ENCODE measurements at regions not wholly inside any gene's neighbourhood (a gene's known extent, or its start where the extent isn't known, plus 50 kb on each side); places are given as distances from the start of the nearest gene placed in this dataset.

DNA sequence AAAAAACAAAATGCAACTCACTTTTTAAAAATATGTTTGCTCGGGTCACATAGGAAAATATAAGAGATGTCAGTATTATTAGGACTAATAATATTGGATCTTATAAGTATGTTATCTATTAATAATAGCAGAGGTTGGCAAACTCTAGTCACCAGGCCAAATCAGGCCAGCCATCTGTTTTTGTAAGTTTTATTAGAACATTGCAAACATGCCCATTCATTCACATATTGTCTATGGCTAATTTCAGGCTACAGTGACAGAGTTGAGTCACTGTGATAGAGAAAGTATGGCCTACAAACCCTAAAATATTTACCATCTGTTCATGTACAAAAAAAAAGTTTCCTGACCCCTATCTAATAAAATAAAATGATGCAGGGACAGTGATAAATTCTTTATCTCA lies 97.7 kb upstream of the CDH6 start:
- no peak for DNase-seq (ENCODE audit: low spot score)
- in situ Hi-C loops (cut with MboI; ENCODE audit: low pct_unique_long_range_greater_than_20kb, low sequenced_read_pairs, unreplicated experiment), result no loop called here
- TF ChIP-seq CTCF (IDR thresholded peaks at IDR 0.05; ENCODE audit: extremely low read depth, insufficient read depth, missing control alignments), result no peak

- no peak for DNase-seq (ENCODE audit: low spot score)
- in situ Hi-C loops (cut with MboI; ENCODE audit: low pct_unique_long_range_greater_than_20kb, low sequenced_read_pairs, unreplicated experiment), result no loop called here
- TF ChIP-seq CTCF (IDR thresholded peaks at IDR 0.05; ENCODE audit: extremely low read depth, insufficient read depth, missing control alignments), result no peak
Observed at GRCh38 chr5:31091501-31091900, 102.0 kb upstream of the CDH6 start.

GRCh38 chr5:31090467-31090866 lies 103.0 kb upstream of the CDH6 start:
- no peak for TF ChIP-seq CTCF (IDR thresholded peaks at IDR 0.05; ENCODE audit: extremely low read depth, insufficient read depth, missing control alignments)

DNA sequence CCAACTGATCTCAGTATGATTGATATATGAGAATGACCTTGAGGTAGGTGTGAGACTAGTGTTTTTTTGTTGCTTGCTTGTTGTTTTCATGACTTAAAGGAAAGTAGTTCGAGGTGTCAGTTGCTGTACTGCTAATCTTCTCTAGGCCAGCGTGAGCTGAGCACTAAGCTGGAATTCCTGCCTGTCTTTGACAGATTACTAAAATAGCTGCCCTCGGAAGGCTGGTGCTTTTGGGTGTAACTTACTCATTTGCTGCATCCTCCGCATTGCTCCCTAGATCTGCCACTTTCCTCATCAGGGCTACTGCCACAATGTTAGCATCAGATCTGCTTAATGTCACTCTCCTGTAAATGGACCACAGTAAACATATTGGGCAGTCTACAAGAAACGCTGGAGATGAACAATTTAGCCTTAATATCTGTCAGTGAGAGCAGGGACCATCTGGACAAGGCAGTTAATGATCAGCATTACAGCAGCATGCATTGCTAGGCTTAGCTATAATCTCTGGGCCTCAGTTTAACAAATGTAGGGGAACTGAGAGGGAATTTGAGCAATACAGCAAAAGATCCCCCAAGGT lies 106.6 kb upstream of the CDH6 start:
- no peak for DNase-seq (ENCODE audit: low spot score)
- TF ChIP-seq CTCF (IDR thresholded peaks at IDR 0.05; ENCODE audit: extremely low read depth, insufficient read depth, missing control alignments), result no peak
- in situ Hi-C loops (cut with MboI; ENCODE audit: low pct_unique_long_range_greater_than_20kb, low sequenced_read_pairs, unreplicated experiment), result no loop called here

More at GRCh38 chr5:31090467-31090866, 103.0 kb upstream of the CDH6 start:
- in situ Hi-C loops (cut with MboI; ENCODE audit: low pct_unique_long_range_greater_than_20kb, low sequenced_read_pairs, unreplicated experiment), result no loop called here
- DNase-seq (ENCODE audit: low spot score), result no peak

GRCh38 chr5:31084871-31085270 lies 108.6 kb upstream of the CDH6 start:
- in situ Hi-C loops (cut with MboI; ENCODE audit: low pct_unique_long_range_greater_than_20kb, low sequenced_read_pairs, unreplicated experiment), result no loop called here
- TF ChIP-seq CTCF (IDR thresholded peaks at IDR 0.05; ENCODE audit: extremely low read depth, insufficient read depth, missing control alignments), result no peak
- DNase-seq (ENCODE audit: low spot score), result no peak

GRCh38 chr5:31083364-31083763 lies 110.1 kb upstream of the CDH6 start:
- no peak for DNase-seq (ENCODE audit: low spot score)
- in situ Hi-C loops (cut with MboI; ENCODE audit: low pct_unique_long_range_greater_than_20kb, low sequenced_read_pairs, unreplicated experiment), result no loop called here
- no peak for TF ChIP-seq CTCF (IDR thresholded peaks at IDR 0.05; ENCODE audit: extremely low read depth, insufficient read depth, missing control alignments)

DNA sequence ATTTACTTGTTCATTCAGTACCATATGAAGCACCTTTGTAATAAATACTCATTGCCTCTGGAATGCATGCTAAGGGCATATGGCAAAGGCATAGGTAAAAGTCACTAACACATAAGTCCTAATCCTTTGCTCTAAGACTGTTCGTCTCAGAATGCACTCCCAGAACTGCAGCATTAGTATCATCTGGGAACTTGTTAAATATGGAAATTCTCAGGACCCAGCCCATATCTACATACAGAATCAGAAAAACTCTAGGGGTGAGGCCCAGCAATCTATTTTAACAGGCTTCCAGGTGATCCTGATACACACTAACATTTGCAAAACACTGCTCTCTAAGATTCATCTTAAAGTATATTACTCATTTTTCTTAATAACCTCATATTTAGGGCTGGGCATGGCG lies 113.8 kb upstream of the CDH6 start:
- in situ Hi-C loops (cut with MboI; ENCODE audit: low pct_unique_long_range_greater_than_20kb, low sequenced_read_pairs, unreplicated experiment), result no loop called here
- no peak for TF ChIP-seq CTCF (IDR thresholded peaks at IDR 0.05; ENCODE audit: extremely low read depth, insufficient read depth, missing control alignments)
- no peak for DNase-seq (ENCODE audit: low spot score)
